MM.1S (cell line): ENCODE measurements at regions not wholly inside any gene's neighbourhood (a gene's known extent, or its start where the extent isn't known, plus 50 kb on each side); places are given as distances from the start of the nearest gene placed in this dataset.

Experiments used
- DNase-seq: peaks from one replicate; pipeline ENCODE4 v3.0.0-alpha.2; 2015
- H2AFZ ChIP-seq: fragments of 300-600 bp; sonication (generic); 2 replicates; pipeline ENCODE4 v1.6.0; 2016; ENCODE audit warnings: antibody characterized with exemption, low read length
- H3F3A ChIP-seq: fragments of 300-600 bp; sonication (generic); 2 replicates; pipeline ENCODE4 v1.6.1; 2016; ENCODE audit warnings: mild to moderate bottlenecking, antibody characterized with exemption, low read length, moderate library complexity, mixed read lengths; ENCODE audit not compliant: insufficient read depth
- H3K27ac ChIP-seq: fragments of 300-600 bp; sonication (generic); 2 replicates; pipeline ENCODE4 v1.5.1; 2016; ENCODE audit warnings: mild to moderate bottlenecking, low read length
- H3K27me3 ChIP-seq: fragments of 300-600 bp; sonication (generic); replicated peaks from 2 replicates; pipeline ENCODE4 v1.6.0; 2016; ENCODE audit warnings: low read length; ENCODE audit not compliant: insufficient read depth
- H3K36me3 ChIP-seq: fragments of 300-600 bp; sonication (generic); replicated peaks from 2 replicates; pipeline ENCODE4 v1.6.1; 2016; ENCODE audit warnings: mild to moderate bottlenecking, low read length, mixed read lengths; ENCODE audit not compliant: insufficient read depth
- H3K4me1 ChIP-seq: fragments of 300-600 bp; sonication (generic); 2 replicates; pipeline ENCODE4 v1.6.1; 2016; ENCODE audit warnings: low read length, mixed read lengths
- H3K4me2 ChIP-seq: fragments of 300-600 bp; sonication (generic); 2 replicates; pipeline ENCODE4 v1.6.0; 2016; ENCODE audit warnings: low read depth, low read length
- H3K4me3 ChIP-seq: fragments of 300-600 bp; sonication (generic); 2 replicates; pipeline ENCODE4 v1.5.1; 2016; ENCODE audit warnings: low read length, mixed read lengths
- H3K79me2 ChIP-seq: fragments of 300-600 bp; sonication (generic); 2 replicates; pipeline ENCODE4 v1.6.1; 2016; ENCODE audit warnings: mixed run types, low read length, mixed read lengths
- H3K9ac ChIP-seq: fragments of 300-600 bp; sonication (generic); 2 replicates; pipeline ENCODE4 v1.6.1; 2016; ENCODE audit warnings: low read length, mixed read lengths
- H3K9me2 ChIP-seq: fragments of 300-600 bp; sonication (generic); replicated peaks from 2 replicates; pipeline ENCODE4 v1.6.1; 2016; ENCODE audit warnings: mild to moderate bottlenecking, low read length, mixed read lengths; ENCODE audit not compliant: insufficient read depth
- H3K9me3 ChIP-seq: fragments of 300-600 bp; sonication (generic); replicated peaks from 2 replicates; pipeline ENCODE4 v1.6.1; 2016; ENCODE audit warnings: mild to moderate bottlenecking, low read length, mixed read lengths; ENCODE audit not compliant: insufficient read depth
- H4K20me1 ChIP-seq: fragments of 300-600 bp; sonication (generic); 2 replicates; pipeline ENCODE4 v1.6.1; 2016; ENCODE audit warnings: mild to moderate bottlenecking, low read length, moderate library complexity, mixed read lengths; ENCODE audit not compliant: insufficient read depth
- EZH2 ChIP-seq: fragments of 300-600 bp; sonication (generic); optimal IDR thresholded peaks from 2 replicates; pipeline ENCODE3; 2017; ENCODE audit warnings: low read depth, mild to moderate bottlenecking, antibody characterized with exemption, low read length, mixed read lengths
- EZH2phosphoT487 ChIP-seq: fragments of 300-600 bp; sonication (generic); IDR thresholded peaks from 2 replicates; pipeline ENCODE4 v1.6.1; 2018; ENCODE audit warnings: antibody characterized with exemption, low read length
- TF ChIP-seq, protein P1 (sequence below): fragments of 300-600 bp; sonication (generic); IDR thresholded peaks from 2 replicates; pipeline ENCODE4 v1.5.1; 2016; ENCODE audit warnings: antibody characterized with exemption, low read length, mixed read lengths

DNA sequence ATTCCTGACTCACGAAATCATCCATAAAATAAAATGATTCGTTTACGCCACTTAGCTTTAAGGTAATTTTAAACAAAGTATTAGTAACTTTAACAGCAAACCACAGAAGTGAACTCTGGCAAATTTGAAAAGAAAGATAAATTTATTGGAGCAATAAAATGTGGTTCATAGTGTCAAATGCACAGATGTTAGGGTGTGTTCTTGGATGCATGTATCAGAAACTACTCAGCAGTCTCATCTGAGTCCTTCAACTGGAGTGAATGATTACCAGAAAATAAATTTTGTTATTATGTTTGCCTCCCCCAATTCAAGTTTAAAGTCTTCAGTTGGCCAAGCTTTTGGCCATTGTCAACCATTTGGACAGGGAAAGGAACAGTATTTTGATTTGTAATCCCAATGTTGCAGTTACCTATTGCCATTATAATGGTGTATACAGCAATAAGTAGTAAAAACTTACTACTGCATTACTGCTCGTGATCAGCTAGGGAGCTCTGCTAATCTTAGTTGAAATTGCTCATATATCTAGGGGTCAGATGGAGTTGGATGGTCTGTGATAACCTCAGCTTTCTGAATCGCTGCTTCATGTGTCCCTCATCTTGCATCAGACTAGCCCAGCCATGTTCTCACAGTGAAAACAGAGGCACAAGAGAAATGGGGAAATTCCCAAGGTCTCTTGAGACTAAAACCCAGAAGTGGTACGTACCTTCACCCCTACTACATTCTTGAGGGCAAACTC, 254.6 kb upstream of the KCNIP4 start:
- Histone ChIP-seq H3K79me2 (no peaks in the 10 kb centered on the region), H3F3A (no peaks in the 10 kb centered on the region), H4K20me1 (no peaks in the 10 kb centered on the region), H3K9me3 (no peaks in the 10 kb centered on the region), H2AFZ (no peak overlapping the region), H3K4me1 (no peaks in the 10 kb centered on the region), H3K9ac (no peak overlapping the region), H3K9me2 (no peaks in the 10 kb centered on the region), H3K27me3 (no peaks in the 10 kb centered on the region), H3K4me2 (no peak overlapping the region), H3K4me3 (no peak overlapping the region), H3K27ac (no peak overlapping the region), H3K36me3 (no peaks in the 10 kb centered on the region)
- TF ChIP-seq, protein P1, sequence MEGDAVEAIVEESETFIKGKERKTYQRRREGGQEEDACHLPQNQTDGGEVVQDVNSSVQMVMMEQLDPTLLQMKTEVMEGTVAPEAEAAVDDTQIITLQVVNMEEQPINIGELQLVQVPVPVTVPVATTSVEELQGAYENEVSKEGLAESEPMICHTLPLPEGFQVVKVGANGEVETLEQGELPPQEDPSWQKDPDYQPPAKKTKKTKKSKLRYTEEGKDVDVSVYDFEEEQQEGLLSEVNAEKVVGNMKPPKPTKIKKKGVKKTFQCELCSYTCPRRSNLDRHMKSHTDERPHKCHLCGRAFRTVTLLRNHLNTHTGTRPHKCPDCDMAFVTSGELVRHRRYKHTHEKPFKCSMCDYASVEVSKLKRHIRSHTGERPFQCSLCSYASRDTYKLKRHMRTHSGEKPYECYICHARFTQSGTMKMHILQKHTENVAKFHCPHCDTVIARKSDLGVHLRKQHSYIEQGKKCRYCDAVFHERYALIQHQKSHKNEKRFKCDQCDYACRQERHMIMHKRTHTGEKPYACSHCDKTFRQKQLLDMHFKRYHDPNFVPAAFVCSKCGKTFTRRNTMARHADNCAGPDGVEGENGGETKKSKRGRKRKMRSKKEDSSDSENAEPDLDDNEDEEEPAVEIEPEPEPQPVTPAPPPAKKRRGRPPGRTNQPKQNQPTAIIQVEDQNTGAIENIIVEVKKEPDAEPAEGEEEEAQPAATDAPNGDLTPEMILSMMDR, result no peak
- TF ChIP-seq EZH2phosphoT487 (no peak), EZH2 (no peak)
- no peak for DNase-seq

DNA sequence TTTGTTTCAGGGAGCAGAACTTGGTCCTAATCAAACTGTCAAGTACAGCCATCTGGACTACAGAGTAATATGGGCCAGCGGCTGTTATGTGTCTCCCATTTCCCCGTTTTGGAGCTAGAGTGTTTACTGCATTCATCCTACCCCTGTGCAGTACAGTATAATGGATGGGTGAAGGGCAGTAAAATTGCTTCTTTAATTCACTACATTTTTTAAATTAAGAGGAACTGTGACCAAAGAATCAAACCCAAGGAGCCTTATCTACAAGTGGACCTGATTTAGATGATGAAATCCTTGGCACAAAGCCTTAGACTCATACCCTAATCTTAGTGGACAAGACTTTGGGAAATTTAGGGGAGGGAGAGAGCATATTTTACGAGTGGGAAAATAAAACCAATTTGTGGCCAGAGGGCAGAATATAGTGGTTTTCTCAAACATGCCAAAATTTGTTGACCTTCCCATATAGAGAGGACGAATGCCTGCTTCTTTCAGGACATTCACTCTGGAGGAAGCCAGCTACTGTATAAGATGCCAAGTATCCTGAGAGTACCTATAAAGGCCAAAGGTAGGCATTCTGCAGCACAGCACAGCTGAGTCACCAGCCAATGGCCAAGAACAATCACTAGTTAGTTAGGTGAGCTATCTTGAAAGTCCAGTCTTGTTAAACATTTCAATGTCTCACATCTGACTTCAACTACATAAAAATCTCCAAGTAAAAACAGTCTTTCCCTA, 253.8 kb upstream of the KCNIP4 start:
- no peaks in the 10 kb centered on the region for H3K27me3 ChIP-seq
- no peak for DNase-seq
- TF ChIP-seq EZH2phosphoT487 (no peak), EZH2 (no peak)
- TF ChIP-seq, protein P1, result no peak
- H3K9ac ChIP-seq, result no peak overlapping the region
- H3K4me3 ChIP-seq, result no peak overlapping the region
- no peaks in the 10 kb centered on the region for H3K9me2 ChIP-seq
- H3K9me3 ChIP-seq, result no peaks in the 10 kb centered on the region
- no peaks in the 10 kb centered on the region for H3K4me1 ChIP-seq
- H3K79me2 ChIP-seq, result no peaks in the 10 kb centered on the region
- H3K27ac ChIP-seq, result no peak overlapping the region
- no peaks in the 10 kb centered on the region for H3F3A ChIP-seq
- no peaks in the 10 kb centered on the region for H4K20me1 ChIP-seq
- no peaks in the 10 kb centered on the region for H3K36me3 ChIP-seq
- no peak overlapping the region for H2AFZ ChIP-seq
- H3K4me2 ChIP-seq, result no peak overlapping the region

DNA sequence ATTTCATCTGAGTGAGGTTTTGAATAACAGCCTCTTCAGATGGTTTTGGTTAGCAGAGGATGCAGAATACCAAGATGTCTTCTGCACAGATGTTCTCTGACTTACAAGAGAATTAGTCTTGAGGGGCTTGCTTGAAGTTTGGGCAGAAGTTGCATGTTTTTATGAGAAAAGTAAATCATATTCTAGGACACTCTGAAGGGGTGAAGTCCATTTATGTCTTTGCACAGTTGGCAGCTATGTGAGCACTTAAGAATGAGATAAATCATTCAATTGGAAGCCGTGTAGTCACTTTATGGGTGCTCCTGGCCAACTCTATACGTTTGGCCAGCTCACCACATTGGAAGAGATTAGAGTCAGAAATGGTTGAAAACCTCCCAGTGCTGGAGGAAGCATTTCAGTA, 252.7 kb upstream of the KCNIP4 start:
- TF ChIP-seq EZH2phosphoT487 (no peak), EZH2 (no peak)
- TF ChIP-seq, protein P1, result no peak
- no peaks in the 10 kb centered on the region for H3K4me1 ChIP-seq

More for the DNA sequence above, 252.7 kb upstream of the KCNIP4 start:
- no peak overlapping the region for H2AFZ ChIP-seq
- no peaks in the 10 kb centered on the region for H3F3A ChIP-seq
- no peaks in the 10 kb centered on the region for H3K9me2 ChIP-seq
- H3K27ac ChIP-seq, result no peak overlapping the region
- no peaks in the 10 kb centered on the region for H3K9me3 ChIP-seq
- no peaks in the 10 kb centered on the region for H4K20me1 ChIP-seq
- DNase-seq, result no peak
- H3K36me3 ChIP-seq, result no peaks in the 10 kb centered on the region
- no peaks in the 10 kb centered on the region for H3K27me3 ChIP-seq
- no peak overlapping the region for H3K9ac ChIP-seq
- H3K4me3 ChIP-seq, result no peak overlapping the region
- no peaks in the 10 kb centered on the region for H3K79me2 ChIP-seq
- H3K4me2 ChIP-seq, result no peak overlapping the region
